Activated naive CD8-positive, alpha-beta T cell treated with anti-CD3 and anti-CD28 coated beads, Interleukin-2, amount 10 ng/mL, durations not matched to agents 7 days and 5 days (primary cell): ENCODE measurements at regions not wholly inside any gene's neighbourhood (a gene's known extent, or its start where the extent isn't known, plus 50 kb on each side); places are given as distances from the start of the nearest gene placed in this dataset.

Experiments used
- ATAC-seq: fragments of 150-1000 bp; cut with Tn5 transposase; one replicate; pipeline ENCODE4 v1.10.0; 2021; ENCODE audit warnings: low read depth, moderate library complexity
- POLR2A ChIA-PET: fragments of 350-600 bp; sonication (Branson Sonifier 250); formaldehyde crosslinking; loops from one replicate; lab custom pipeline; 2021; ENCODE audit warnings: antibody characterized with exemption; lab: Charles Lee
- DNase-seq: peaks from one replicate; pipeline ENCODE4 v3.0.0; 2021
- H3K27ac Mint-ChIP-seq: one replicate; pipeline ENCODE4 v1.8.0; 2022; ENCODE audit warnings: mild to moderate bottlenecking, mixed read lengths
- H3K27me3 Mint-ChIP-seq: one replicate; pipeline ENCODE4 v1.8.0; 2022; ENCODE audit warnings: mild to moderate bottlenecking, moderate library complexity, mixed read lengths
- H3K36me3 Mint-ChIP-seq: one replicate; pipeline ENCODE4 v1.8.0; 2021; ENCODE audit warnings: mild to moderate bottlenecking, mixed read lengths
- H3K4me1 Mint-ChIP-seq: one replicate; pipeline ENCODE4 v1.8.0; 2021; ENCODE audit warnings: mixed read lengths
- H3K4me3 Mint-ChIP-seq: one replicate; pipeline ENCODE4 v1.8.0; 2022; ENCODE audit warnings: mild to moderate bottlenecking, moderate library complexity, mixed read lengths
- H3K9me3 Mint-ChIP-seq: one replicate; pipeline ENCODE4 v1.8.0; 2021; ENCODE audit warnings: mixed read lengths

- H3K4me3 Mint-ChIP-seq: no peak overlapping the region
- POLR2A ChIA-PET: no interaction called here
- H3K36me3 Mint-ChIP-seq: no peaks in the 10 kb centered on the region
- ATAC-seq: no peak
- H3K27ac Mint-ChIP-seq: no peak overlapping the region
- peaks cover 11% of the 10 kb centered on the region for H3K9me3 Mint-ChIP-seq
- H3K4me1 Mint-ChIP-seq: no peaks in the 10 kb centered on the region
- no peaks in the 10 kb centered on the region for H3K27me3 Mint-ChIP-seq
- no peak for DNase-seq
Observed at GRCh38 chr13:85698256-85698655, 101.0 kb downstream of the SLITRK6 start.

- H3K27ac Mint-ChIP-seq: no peak overlapping the region
- no peak for ATAC-seq
- no peaks in the 10 kb centered on the region for H3K36me3 Mint-ChIP-seq
- no peaks in the 10 kb centered on the region for H3K4me1 Mint-ChIP-seq
- no peak for DNase-seq
- no peaks in the 10 kb centered on the region for H3K27me3 Mint-ChIP-seq
- no peak overlapping the region for H3K4me3 Mint-ChIP-seq
- POLR2A ChIA-PET: no interaction called here
- peaks cover 8% of the 10 kb centered on the region for H3K9me3 Mint-ChIP-seq
Observed at GRCh38 chr13:85694992-85695391, 104.2 kb downstream of the SLITRK6 start.

- no peaks in the 10 kb centered on the region for H3K4me1 Mint-ChIP-seq
- H3K27ac Mint-ChIP-seq: no peak overlapping the region
- ATAC-seq (no peak), DNase-seq (no peak)
- H3K4me3 Mint-ChIP-seq: no peak overlapping the region
- H3K9me3 Mint-ChIP-seq: peaks cover 5% of the 10 kb centered on the region
- no peaks in the 10 kb centered on the region for H3K27me3 Mint-ChIP-seq
- no peaks in the 10 kb centered on the region for H3K36me3 Mint-ChIP-seq
- POLR2A ChIA-PET: no interaction called here
Observed at GRCh38 chr13:85693889-85694511, 105.2 kb downstream of the SLITRK6 start.

- no peak overlapping the region for H3K4me3 Mint-ChIP-seq
- H3K27me3 Mint-ChIP-seq: no peaks in the 10 kb centered on the region
- no peaks in the 10 kb centered on the region for H3K9me3 Mint-ChIP-seq
- no peak overlapping the region for H3K27ac Mint-ChIP-seq
- ATAC-seq (no peak), DNase-seq (no peak)
- no peaks in the 10 kb centered on the region for H3K4me1 Mint-ChIP-seq
- H3K36me3 Mint-ChIP-seq: no peaks in the 10 kb centered on the region
- POLR2A ChIA-PET: no interaction called here
Observed at GRCh38 chr13:85690368-85690767, 108.9 kb downstream of the SLITRK6 start.

GRCh38 chr13:85685436-85685835, 113.8 kb downstream of the SLITRK6 start:
- peaks cover 2% of the 10 kb centered on the region for H3K27me3 Mint-ChIP-seq
- no peak overlapping the region for H3K4me3 Mint-ChIP-seq
- ATAC-seq: no peak
- no peaks in the 10 kb centered on the region for H3K9me3 Mint-ChIP-seq
- no peaks in the 10 kb centered on the region for H3K36me3 Mint-ChIP-seq
- DNase-seq: no peak
- H3K4me1 Mint-ChIP-seq: no peaks in the 10 kb centered on the region
- POLR2A ChIA-PET: no interaction called here
- H3K27ac Mint-ChIP-seq: no peak overlapping the region

- POLR2A ChIA-PET: no interaction called here
- no peaks in the 10 kb centered on the region for H3K4me1 Mint-ChIP-seq
Observed at GRCh38 chr13:85675151-85675907, 123.9 kb downstream of the SLITRK6 start.

GRCh38 chr13:85671336-85671735, 127.9 kb downstream of the SLITRK6 start:
- Mint-ChIP-seq H3K4me3 (no peak overlapping the region), H3K27ac (no peak overlapping the region), H3K27me3 (no peaks in the 10 kb centered on the region), H3K9me3 (peaks cover 5% of the 10 kb centered on the region), H3K4me1 (no peaks in the 10 kb centered on the region), H3K36me3 (no peaks in the 10 kb centered on the region)
- no peak for ATAC-seq
- POLR2A ChIA-PET: no interaction called here
- DNase-seq: no peak

More at GRCh38 chr13:85675151-85675907, 123.9 kb downstream of the SLITRK6 start:
- Mint-ChIP-seq H3K27me3 (no peaks in the 10 kb centered on the region), H3K9me3 (peaks cover 5% of the 10 kb centered on the region), H3K36me3 (no peaks in the 10 kb centered on the region), H3K4me3 (no peak overlapping the region), H3K27ac (no peak overlapping the region)
- DNase-seq (no peak), ATAC-seq (no peak)

- ATAC-seq: no peak
Observed at GRCh38 chr13:85666356-85666755, 132.9 kb downstream of the SLITRK6 start.

GRCh38 chr13:85665286-85665685, 133.9 kb downstream of the SLITRK6 start:
- Mint-ChIP-seq H3K27ac (no peak overlapping the region), H3K27me3 (no peaks in the 10 kb centered on the region), H3K4me3 (no peak overlapping the region), H3K36me3 (no peaks in the 10 kb centered on the region), H3K9me3 (peaks cover 3% of the 10 kb centered on the region), H3K4me1 (no peaks in the 10 kb centered on the region)
- POLR2A ChIA-PET: no interaction called here
- ATAC-seq (no peak), DNase-seq (no peak)

More at GRCh38 chr13:85666356-85666755, 132.9 kb downstream of the SLITRK6 start:
- H3K27ac Mint-ChIP-seq: no peak overlapping the region
- H3K4me1 Mint-ChIP-seq: no peaks in the 10 kb centered on the region
- H3K4me3 Mint-ChIP-seq: no peak overlapping the region
- H3K27me3 Mint-ChIP-seq: no peaks in the 10 kb centered on the region
- DNase-seq: no peak
- no peaks in the 10 kb centered on the region for H3K36me3 Mint-ChIP-seq
- POLR2A ChIA-PET: no interaction called here
- peaks cover 3% of the 10 kb centered on the region for H3K9me3 Mint-ChIP-seq

- DNase-seq (no peak), ATAC-seq (no peak)
- no peak overlapping the region for H3K27ac Mint-ChIP-seq
- no peaks in the 10 kb centered on the region for H3K27me3 Mint-ChIP-seq
- H3K36me3 Mint-ChIP-seq: no peaks in the 10 kb centered on the region
- no peaks in the 10 kb centered on the region for H3K4me1 Mint-ChIP-seq
- peaks cover 3% of the 10 kb centered on the region for H3K9me3 Mint-ChIP-seq
- H3K4me3 Mint-ChIP-seq: no peak overlapping the region
- POLR2A ChIA-PET: no interaction called here
Observed at GRCh38 chr13:85663856-85664255, 135.4 kb downstream of the SLITRK6 start.

- POLR2A ChIA-PET: no interaction called here
- H3K4me1 Mint-ChIP-seq: no peaks in the 10 kb centered on the region
- DNase-seq (no peak), ATAC-seq (no peak)
- no peak overlapping the region for H3K4me3 Mint-ChIP-seq
- H3K36me3 Mint-ChIP-seq: no peaks in the 10 kb centered on the region
- H3K27ac Mint-ChIP-seq: no peak overlapping the region
- peaks cover 3% of the 10 kb centered on the region for H3K9me3 Mint-ChIP-seq
- H3K27me3 Mint-ChIP-seq: no peaks in the 10 kb centered on the region
Observed at GRCh38 chr13:85662186-85662585, 137.0 kb downstream of the SLITRK6 start.

GRCh38 chr13:85661675-85662074, 137.5 kb downstream of the SLITRK6 start:
- Mint-ChIP-seq H3K27ac (no peak overlapping the region), H3K27me3 (no peaks in the 10 kb centered on the region), H3K4me3 (no peak overlapping the region), H3K4me1 (no peaks in the 10 kb centered on the region), H3K9me3 (peaks cover 3% of the 10 kb centered on the region), H3K36me3 (no peaks in the 10 kb centered on the region)
- DNase-seq (no peak), ATAC-seq (no peak)
- POLR2A ChIA-PET: no interaction called here

GRCh38 chr13:85659493-85659892, 139.7 kb downstream of the SLITRK6 start:
- Mint-ChIP-seq H3K9me3 (peaks cover 3% of the 10 kb centered on the region), H3K4me3 (no peak overlapping the region), H3K36me3 (no peaks in the 10 kb centered on the region), H3K27me3 (no peaks in the 10 kb centered on the region), H3K27ac (no peak overlapping the region), H3K4me1 (no peaks in the 10 kb centered on the region)
- ATAC-seq (no peak), DNase-seq (no peak)
- POLR2A ChIA-PET: no interaction called here

GRCh38 chr13:85657942-85658341, 141.3 kb downstream of the SLITRK6 start:
- POLR2A ChIA-PET: no interaction called here
- Mint-ChIP-seq H3K4me1 (no peaks in the 10 kb centered on the region), H3K36me3 (no peaks in the 10 kb centered on the region), H3K9me3 (peaks cover 3% of the 10 kb centered on the region), H3K27me3 (no peaks in the 10 kb centered on the region), H3K4me3 (no peak overlapping the region), H3K27ac (no peak overlapping the region)
- no peak for ATAC-seq
- no peak for DNase-seq
